Astrocyte of the spinal cord (primary cell): ENCODE measurements at regions not wholly inside any gene's neighbourhood (a gene's known extent, or its start where the extent isn't known, plus 50 kb on each side); places are given as distances from the start of the nearest gene placed in this dataset.
A peak's percentile ranks its signal among the peaks of the same experiment; 100 is the strongest.

Source experiments
- DNase-seq: peaks from one replicate; pipeline ENCODE4 v3.0.0; 2011; ENCODE audit warnings: low read depth, low spot score
- H3K4me3 ChIP-seq: 2 replicates; pipeline ENCODE4 v1.5.1; 2011; ENCODE audit warnings: low read depth, mild to moderate bottlenecking, low read length, moderate library complexity
- CTCF ChIP-seq: IDR thresholded peaks from 2 replicates; pipeline ENCODE4 v1.5.1; 2012; ENCODE audit warnings: low read depth, mild to moderate bottlenecking, low read length, inconsistent platforms
- in situ Hi-C: cut with HindIII; loops from 2 replicates; pipeline ENCODE4 v1.10.0; 2017; ENCODE audit warnings: low sequenced_read_pairs

DNA sequence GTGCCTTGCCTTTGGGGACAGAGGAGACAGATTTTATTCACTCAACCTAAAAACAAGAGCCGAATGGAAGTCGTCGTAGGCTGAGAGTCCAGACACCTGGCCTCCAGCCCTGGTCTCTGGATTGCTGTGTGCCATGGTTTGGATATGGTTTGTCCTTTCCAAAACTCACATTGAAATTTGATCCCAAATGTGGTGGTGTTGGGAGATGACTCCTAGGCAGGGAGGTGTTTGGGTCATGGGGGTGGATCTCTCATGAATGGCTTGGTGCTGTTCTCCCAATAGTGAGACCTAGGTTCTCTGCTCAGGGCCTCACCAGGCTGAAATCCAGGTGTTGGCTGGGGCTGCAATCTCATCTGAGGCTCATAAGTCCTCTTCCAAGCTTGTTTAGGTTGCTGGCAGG is 75.5 kb downstream of the FOXD2 start:
- no peak for TF ChIP-seq CTCF
- no peak overlapping the region for H3K4me3 ChIP-seq
- in situ Hi-C loops, result no loop called here
- no peak for DNase-seq

- H3K4me3 ChIP-seq, result no peak overlapping the region
- TF ChIP-seq CTCF, result no peak
- in situ Hi-C loops, result no loop called here
- no peak for DNase-seq
Measured at GRCh38 chr1:47514229-47514628, 76.4 kb downstream of the FOXD2 start.

DNA sequence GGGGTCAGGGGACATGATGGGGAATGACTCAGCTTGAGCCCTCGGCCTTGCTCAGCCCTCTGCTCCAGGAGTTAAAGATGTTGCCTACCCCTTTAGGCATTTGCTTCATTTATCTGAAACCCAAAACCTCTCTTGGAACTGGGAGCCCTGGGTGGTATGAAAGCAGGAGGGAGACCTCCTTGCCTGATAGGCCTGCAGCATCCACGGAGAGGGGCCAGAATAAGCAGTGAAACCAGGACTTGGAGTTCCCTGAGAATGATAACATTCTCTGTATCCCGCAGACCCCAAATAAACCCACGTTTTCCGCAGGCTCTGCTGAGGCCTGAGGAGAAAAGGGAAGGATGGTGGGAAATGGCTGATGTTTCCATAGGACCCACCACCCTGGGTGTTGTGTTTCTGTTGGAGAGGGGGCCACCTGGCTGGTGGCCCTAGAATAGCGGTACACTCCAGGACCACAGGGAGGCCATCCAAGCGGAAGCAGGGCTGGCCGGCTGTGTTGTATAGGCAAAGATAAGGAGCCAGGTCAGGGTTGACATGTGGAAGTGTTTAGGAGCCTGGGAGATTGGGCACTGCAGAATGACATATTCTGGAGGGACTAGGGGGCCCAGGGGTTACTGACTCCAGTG is 77.4 kb downstream of the FOXD2 start:
- H3K4me3 ChIP-seq, result no peak overlapping the region
- peak; percentile 11 for DNase-seq
- in situ Hi-C loops, result no loop called here
- TF ChIP-seq CTCF, result no peak

DNA sequence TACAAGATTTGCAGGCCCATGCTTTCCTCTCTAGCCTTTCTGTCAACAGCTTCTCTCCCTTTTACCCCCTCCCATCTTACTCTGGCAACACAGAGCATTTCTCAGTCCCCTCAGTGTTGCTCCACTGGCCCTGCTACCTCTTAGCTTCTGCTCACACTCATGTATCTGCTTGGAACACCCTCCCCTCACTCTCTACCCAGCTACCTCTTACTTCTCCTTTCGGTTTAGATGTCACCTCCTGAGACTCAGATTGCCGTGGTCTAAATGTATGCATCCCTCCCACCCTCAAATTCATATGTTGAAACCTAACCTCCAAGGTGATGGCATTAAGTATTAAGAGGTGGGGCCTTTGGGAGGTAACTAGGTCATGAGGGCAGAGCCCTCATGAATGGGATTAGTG is 80.1 kb downstream of the FOXD2 start:
- no peak for TF ChIP-seq CTCF
- H3K4me3 ChIP-seq, result no peak overlapping the region
- DNase-seq, result no peak
- in situ Hi-C loops, result no loop called here

DNA sequence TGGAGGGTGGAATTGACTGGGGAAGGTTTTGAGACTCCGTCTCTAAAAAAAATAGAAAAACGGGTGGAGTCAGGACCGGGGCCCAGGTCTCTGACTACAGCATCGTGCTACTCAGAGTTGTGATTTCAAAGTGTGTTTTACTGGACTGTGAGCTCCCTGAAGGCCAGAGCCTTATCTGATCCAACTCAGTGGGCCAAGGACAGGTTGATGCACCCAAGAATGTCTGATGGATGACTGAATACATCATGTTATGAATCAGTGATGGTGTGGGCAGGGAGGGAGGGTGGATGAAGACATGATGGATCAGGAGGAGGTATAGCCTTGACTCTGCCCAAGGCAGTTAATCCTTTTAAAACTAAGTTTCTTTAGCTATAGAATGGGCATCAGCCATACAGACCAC is 81.6 kb downstream of the FOXD2 start:
- no peak overlapping the region for H3K4me3 ChIP-seq

DNA sequence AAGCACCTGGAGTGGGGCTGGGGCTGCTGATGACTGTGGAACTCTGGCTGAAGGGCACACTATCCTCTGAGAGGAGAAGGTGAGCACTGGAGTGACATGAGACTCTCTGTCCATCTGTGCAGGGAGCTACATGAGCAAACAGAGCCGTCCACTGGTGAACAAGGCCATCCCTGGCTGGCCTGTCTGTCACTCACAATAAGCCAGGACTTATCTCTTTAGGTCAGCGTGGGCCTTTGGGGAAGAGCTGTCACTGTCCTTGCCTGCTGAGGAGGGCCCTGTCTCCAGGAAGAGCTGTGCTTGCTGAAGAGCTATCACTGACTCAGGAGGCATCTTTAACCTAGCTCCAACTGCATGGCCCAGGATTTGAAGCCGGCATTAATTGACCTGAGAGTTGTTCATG is 82.1 kb downstream of the FOXD2 start:
- no peak overlapping the region for H3K4me3 ChIP-seq
- no peak for TF ChIP-seq CTCF
- no peak for DNase-seq
- in situ Hi-C loops, result no loop called here

More for the DNA sequence above, 81.6 kb downstream of the FOXD2 start:
- DNase-seq, result no peak
- in situ Hi-C loops, result no loop called here
- TF ChIP-seq CTCF, result no peak
